HUDEP-2 (cell line): ENCODE measurements at regions not wholly inside any gene's neighbourhood (a gene's known extent, or its start where the extent isn't known, plus 50 kb on each side); places are given as distances from the start of the nearest gene placed in this dataset.
"Not testable (repeated sequence)": the region's sequence is repeated elsewhere in the genome, so short reads cannot be mapped to it uniquely, and the experiment has no call there.

ENCODE experiments used
- DNase-seq, 76 experiments: peaks; one replicate each; lab custom pipeline; 2025; ENCODE audit not compliant: unreplicated experiment in 76 of 76; lab: John Stamatoyannopoulos, UW

- no peak for DNase-seq
These were observed 82.6 kb downstream of the TTLL2 start for GRCh38 chr6:167407239-167408064.

- DNase-seq = no peak
These were observed 83.5 kb downstream of the TTLL2 start for GRCh38 chr6:167408235-167408869.

- DNase-seq = no peak
These were observed 84.2 kb downstream of the TTLL2 start for GRCh38 chr6:167409079-167409478.

GRCh38 chr6:167409694-167410093 lies 84.8 kb downstream of the TTLL2 start:
- DNase-seq = no peak

- no peak for DNase-seq
These were observed 85.6 kb downstream of the TTLL2 start for GRCh38 chr6:167410462-167410861.

- DNase-seq = no peak
These were observed 87.6 kb downstream of the TTLL2 start for GRCh38 chr6:167412506-167412905.

- no peak for DNase-seq
These were observed 90.6 kb downstream of the TTLL2 start for GRCh38 chr6:167415441-167415961.

- no peak for DNase-seq
These were observed 92.0 kb downstream of the TTLL2 start for GRCh38 chr6:167416676-167417430.

- DNase-seq = no peak
These were observed 95.3 kb downstream of the TTLL2 start for GRCh38 chr6:167420177-167420576.

GRCh38 chr6:167420858-167421766 lies 96.2 kb downstream of the TTLL2 start:
- DNase-seq = no peak

GRCh38 chr6:167421944-167422343 lies 97.1 kb downstream of the TTLL2 start:
- DNase-seq = not testable (repeated sequence)

- no peak for DNase-seq
These were observed 98.0 kb downstream of the TTLL2 start for GRCh38 chr6:167422934-167423333.

GRCh38 chr6:167424060-167424673 lies 99.3 kb downstream of the TTLL2 start:
- no peak for DNase-seq

GRCh38 chr6:167424700-167425099 lies 99.8 kb downstream of the TTLL2 start:
- DNase-seq = no peak

GRCh38 chr6:167426084-167426483 lies 101.2 kb downstream of the TTLL2 start:
- DNase-seq = no peak

- no peak for DNase-seq
These were observed 101.8 kb downstream of the TTLL2 start for GRCh38 chr6:167426651-167427050.

- no peak for DNase-seq
These were observed 103.9 kb downstream of the TTLL2 start for GRCh38 chr6:167428664-167429333.

- no peak for DNase-seq
These were observed 104.5 kb downstream of the TTLL2 start for GRCh38 chr6:167429353-167429752.

- DNase-seq = no peak
These were observed 110.4 kb downstream of the TTLL2 start for GRCh38 chr6:167435209-167435728.
